DMS153 treated with DMSO at 0.1 percent for 48 hours (cell line): ENCODE measurements at regions not wholly inside any gene's neighbourhood (a gene's known extent, or its start where the extent isn't known, plus 50 kb on each side); places are given as distances from the start of the nearest gene placed in this dataset.
"Not testable (repeated sequence)": the region's sequence is repeated elsewhere in the genome, so short reads cannot be mapped to it uniquely, and the experiment has no call there.

Experiments used
- DNase-seq: peaks from one replicate; lab custom pipeline; 2025; ENCODE audit not compliant: unreplicated experiment; lab: John Stamatoyannopoulos, UW

DNA sequence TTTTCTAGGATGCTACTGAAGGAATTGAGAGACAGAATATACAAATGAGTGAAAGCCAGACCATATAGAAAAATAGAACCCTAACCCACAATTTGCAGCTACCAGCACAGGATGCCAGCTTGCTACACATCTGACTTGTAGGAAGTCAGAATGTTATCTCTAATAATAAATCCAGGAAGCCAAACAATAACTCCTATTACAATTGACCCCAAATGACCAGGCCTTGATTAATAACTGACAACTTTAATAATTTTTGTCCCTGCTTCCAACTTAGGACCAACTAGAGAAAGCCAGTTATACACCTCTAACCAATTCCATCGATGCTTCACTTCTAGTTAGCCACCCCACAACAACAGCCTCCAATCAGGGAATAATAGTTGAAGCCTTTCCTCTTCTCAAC, 193.4 kb downstream of the CASP12 start:
- no peak for DNase-seq

DNA sequence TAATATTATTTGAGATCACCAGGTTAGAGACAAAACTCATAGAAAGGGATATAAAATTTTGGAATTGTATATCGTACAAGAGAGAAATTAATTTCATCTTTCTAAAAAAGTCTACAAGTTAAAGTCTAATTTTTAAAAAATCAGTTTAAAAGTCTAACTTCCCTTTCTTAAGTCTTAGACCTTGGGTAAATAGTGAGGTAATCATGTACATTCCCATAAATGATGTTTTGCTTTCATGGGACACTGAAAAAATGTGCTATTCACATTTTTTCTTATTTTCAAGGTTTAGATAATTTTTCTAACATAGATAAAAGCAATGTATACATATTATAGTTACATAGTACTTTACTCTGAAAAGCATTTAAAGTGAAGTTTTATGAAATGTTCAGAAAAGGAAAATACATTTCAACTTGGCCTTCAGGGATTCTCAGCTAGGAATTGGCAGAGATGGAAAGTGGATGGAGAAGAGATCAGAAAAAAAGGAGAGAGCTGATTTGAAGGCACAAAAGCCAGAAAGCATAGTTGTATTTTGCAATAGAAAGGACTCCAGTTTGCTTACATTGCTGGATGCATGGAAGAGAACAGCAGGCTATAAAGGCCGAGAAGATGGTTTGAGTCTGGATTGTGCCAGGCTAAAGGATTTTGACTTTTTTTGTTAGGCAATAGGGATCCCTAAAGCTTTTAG, 194.0 kb downstream of the CASP12 start:
- DNase-seq: no peak

DNA sequence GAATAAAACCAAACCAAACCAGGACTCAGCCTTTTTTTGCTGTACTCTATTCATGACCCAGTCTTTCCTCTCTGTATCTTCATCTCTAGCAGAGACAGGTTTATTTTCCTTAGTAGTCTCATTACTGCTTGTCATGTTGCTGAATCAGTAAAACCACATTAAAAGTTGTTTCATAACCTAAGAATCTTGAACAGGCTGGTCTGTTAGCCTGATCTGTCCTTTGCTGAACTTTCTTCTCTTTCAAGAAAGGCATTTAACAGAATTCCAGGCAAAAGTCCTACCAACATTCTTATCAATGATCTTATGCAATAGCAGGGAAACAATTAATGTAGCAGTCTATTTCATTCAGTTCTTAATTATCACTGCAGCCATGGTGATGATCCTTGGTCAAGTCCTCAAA, 197.7 kb downstream of the CASP12 start:
- DNase-seq: no peak

DNA sequence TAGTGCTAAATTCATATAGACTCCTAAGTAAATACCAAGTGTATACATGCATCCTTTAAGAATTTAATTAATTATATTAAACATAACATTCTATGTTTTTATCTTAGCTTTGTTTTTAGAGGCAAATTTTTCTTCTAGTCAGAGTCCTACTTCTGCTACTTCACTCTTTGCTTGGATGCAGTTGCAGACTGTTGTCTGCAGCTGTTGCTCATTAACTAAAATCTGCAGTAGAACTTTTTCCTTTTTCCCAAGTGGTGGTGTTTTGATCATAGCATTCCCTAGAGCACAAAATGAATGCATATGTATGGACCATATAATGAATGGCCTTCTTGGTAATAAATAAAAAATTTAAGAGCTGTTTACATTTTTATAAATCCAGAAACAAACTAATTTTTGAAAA, 198.3 kb downstream of the CASP12 start:
- DNase-seq: no peak

DNA sequence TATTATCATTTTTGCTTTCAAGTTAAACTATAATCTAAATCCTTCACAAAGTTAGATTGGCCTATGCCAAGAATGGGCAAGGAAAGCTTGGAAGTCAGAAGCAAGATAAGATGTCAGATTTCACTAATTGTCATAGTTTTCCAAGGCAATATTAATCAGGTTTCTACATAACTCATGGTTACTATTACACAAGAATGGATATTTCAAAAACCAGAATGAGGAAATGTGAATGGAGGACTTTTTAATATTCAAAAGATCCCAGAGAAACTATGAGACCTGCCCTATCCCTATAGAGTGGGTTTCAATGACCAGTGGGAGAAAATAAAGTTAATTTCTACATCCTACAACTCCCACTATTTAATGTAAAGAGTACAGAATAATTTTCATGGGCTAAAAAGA, 203.2 kb downstream of the CASP12 start:
- DNase-seq: no peak

DNA sequence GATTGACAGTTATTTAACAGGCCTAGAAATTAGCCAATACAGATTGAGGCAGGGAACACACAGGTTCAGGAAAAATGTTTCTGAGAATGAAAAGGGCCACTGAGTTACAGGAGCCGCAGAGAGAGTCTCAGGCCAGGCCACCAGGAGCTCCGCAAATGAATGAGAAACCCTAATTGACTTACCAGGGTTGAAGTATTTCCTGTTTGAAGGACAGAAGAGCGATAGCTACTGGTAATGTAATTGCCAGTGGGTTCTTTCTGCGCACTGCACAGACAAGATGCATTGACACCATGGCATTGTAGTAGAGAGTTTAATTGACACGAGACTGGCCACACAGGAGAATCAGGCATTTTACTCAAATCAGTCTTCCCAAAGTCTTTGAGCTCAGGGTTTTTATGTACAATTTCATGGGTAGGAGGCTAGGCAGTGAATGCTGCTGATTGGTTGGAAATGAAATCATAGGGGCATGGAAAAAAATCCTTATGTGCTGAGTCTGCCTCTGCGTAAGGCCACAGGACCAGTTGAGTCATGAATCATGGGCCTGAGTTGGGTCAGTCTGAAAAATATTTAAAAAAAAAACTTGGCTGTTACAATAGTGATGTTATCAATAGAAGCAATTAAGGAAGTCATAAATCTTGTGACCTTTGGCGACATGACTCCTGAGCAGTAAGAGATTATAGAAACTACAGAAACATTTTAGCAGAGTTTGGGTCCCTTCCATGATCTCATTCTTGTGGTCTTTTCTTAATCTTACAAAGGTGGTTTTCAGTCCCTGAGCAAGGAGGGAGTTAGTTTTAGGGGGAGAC, 203.8 kb downstream of the CASP12 start:
- no peak for DNase-seq

DNA sequence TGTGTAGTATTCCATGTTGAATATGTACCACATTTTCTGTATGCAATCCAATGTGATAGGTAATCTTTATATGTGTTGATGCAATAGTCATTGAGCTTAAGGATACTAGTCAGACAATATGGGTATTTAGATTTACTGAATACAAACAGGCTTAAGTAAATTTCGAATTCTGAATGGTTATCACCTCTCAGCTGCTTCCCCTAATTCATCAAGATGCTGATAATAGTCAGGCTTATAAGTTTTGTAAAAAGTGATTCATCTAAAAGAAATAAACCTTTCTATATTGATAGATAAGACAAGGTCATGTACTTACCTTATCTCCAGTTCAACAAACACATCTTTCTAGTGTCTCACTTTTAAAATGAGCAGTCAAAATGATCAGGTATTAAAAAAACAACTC, 205.5 kb downstream of the CASP12 start:
- no peak for DNase-seq

DNA sequence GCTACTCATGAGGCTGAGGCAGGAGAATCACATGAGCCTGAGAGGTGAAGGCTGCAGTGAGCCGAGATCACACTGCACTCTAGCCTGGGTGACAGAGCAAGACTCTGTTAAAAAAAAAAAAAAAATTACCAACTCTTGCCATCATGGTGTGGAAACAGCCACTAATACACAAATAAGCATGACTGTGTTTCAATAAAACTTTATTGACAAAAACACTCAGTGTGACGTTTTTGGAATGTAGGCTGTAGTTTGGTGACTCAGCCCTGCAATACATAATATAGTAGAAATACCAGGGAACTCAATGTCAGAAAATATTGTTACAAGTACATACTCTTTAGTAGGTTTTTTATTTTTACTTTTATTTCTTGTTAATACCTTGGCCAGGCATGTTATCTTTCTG, 207.1 kb downstream of the CASP12 start:
- no peak for DNase-seq

DNA sequence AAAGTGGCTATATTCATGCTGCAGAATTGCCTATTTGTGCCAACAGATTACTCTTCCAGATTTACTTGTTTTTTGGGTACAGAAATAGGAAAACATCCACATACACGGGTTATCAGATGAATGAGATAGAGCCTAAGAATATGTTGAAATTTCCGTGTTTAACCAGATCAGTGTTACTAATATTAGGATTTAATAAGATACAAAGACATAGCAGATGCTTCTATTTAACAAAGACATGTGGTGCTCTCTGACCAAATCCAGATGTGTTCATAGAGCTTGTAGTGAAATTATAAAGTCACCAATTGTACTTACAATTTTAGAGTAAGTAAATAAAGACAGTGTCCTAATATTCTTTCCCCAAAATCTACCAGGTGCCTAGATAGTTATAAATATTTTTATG, 208.0 kb downstream of the CASP12 start:
- DNase-seq: no peak

DNA sequence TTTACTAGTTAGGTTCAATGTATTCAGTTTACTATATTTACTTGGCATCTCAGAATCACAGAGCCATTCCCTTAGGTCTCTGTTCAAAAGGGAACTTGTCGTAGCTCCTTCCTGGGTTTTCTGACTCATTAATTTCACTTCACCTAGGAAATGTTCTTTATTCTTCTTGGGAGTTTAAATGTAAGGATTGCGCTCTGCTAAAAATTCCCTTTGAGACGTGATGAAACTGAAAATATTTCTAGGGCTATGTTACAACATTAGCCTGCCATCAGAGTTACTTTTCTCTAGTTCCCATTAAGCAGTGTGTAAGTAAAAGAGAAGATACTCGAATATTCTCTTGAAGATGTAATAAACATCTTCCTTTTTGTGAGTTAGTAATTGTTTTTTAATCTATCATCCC, 209.5 kb downstream of the CASP12 start:
- no peak for DNase-seq

DNA sequence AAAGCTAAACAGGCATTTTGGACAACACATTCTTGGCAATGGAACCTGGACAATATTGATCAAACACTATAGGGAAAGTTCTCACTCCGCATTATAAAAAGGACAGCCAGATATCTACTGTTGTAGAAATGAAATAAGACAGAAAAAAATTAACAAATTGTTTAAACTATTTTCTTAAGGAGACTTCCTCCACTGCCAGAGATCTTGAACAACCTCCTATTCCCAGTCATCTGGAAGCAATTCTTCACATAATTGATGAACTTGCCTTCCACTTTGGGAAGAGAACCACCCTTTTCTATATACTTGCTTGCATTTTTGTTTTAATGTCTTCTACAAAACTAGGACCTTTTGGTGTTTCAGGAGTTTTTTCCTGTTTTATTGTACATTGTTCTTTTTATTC, 216.1 kb downstream of the CASP12 start:
- no peak for DNase-seq

DNA sequence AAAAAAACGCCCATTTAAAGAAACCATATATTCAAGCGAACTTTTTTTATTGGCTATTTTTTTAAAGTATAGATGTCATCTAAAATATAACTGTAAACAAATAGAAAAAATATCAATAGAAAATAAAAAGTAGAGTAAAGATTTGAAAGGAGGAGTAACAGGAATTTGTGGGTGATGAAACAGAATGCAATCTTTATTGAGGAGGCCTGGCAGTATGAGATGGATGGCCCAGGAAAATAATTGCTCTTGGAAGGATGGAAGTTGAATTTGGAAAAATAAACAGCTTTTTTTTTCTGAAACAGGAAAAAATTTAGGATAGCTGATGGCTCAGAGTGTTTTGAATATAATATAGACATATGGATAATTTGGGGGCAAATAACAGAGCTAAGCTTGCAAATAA, 219.0 kb downstream of the CASP12 start:
- DNase-seq: no peak

DNA sequence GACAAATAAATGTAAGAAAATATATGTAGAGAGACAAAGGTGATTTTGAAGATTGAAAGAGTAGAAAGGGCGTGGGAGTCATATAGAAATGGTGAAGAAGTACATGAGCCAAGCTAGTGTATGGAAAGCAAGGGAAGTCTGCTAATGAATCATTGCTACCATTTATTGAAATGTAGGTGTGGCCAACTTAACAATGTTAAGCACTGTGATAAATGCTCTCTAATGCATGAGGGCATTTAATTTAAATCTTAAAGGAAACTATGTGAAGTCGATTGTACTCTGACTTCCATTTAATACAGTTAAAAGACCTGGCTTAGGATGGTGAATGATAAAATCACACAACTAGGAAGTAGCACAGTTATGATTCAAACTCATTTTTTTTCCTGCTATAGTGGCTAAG, 219.9 kb downstream of the CASP12 start:
- no peak for DNase-seq

DNA sequence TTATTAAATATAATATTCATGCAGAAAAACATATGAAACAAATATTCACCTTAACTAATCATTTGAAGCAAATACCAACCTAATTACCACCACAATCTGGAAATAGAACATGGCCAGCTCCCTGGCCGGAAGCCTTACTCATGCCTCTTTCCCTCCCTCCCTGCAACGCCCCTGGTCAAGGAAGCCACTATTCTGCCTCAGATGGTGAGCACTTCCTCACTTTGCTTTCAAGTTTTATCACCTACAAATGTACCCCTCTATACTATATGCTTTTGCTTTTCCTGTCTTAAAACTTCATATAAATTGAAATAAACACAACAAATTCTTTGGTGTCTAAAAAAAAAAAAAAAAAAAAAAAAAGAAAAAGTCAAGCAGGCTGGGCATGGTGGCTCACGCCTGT, 221.2 kb downstream of the CASP12 start:
- DNase-seq: not testable (repeated sequence)

DNA sequence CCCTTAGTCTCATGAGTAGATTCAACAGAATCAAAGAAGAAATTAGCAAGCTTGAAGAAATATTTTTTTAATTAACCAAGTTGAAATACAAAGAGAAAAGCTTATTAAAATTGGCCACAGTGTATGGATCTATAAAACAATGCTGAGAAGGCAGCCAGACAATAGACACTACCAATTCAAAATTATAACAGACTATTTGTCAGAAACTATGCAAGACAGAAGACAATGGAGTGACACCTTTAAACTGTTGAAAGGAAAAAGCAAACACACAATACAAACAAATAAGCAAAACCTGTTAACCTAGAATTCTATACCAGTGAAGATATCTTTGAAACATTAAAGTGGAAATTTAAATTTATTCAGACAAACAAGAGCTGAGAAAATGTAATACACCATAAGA, 225.4 kb downstream of the CASP12 start:
- no peak for DNase-seq

DNA sequence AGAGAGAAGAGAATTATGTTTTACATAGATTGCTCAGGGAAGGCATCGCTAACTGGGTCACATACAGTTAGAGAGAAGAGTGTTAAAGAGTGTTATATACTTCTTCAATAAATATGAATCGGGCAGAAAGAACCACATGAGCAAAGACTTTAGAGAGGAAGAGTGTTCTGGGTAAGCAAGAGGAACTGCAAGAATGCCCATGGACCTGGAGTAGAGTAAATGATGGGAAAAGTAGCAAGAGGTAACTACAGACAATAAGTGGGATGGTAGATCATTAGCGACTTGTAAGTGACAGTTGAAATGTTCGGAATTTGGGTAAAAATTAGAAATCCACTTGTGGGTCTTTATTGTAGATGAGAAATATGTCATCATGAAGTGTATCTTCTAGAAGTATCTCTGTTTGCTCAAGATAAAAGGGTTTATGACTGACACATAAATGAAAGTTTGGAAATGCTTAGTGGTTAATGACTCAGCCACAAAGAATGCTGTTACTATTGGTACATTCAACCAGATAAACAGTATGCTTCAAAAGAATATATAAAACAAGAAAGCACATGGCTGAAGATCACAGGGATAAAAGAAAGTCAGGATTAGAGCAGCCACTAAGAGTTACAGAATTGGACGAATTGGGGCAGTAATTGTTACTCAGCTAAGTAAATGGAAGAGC, 229.3 kb downstream of the CASP12 start:
- DNase-seq: no peak

DNA sequence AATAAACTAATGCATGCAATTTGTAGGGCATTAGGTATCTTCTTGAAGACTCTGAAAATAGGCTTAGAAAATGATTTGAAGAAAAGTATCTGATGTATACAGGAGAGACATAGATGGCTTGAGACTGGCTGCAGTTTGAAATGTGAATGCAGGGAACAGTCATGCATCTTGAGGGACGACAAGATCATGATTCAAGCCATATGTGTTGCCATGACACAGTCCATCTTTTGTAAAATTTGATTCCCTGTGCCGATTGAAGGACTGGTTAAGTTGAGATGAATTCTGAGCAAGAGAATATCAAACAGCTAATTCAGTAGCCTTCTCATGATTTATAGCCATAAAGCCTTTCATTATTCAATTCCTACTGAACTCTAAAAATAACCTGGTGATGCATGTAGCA, 231.6 kb downstream of the CASP12 start:
- no peak for DNase-seq

DNA sequence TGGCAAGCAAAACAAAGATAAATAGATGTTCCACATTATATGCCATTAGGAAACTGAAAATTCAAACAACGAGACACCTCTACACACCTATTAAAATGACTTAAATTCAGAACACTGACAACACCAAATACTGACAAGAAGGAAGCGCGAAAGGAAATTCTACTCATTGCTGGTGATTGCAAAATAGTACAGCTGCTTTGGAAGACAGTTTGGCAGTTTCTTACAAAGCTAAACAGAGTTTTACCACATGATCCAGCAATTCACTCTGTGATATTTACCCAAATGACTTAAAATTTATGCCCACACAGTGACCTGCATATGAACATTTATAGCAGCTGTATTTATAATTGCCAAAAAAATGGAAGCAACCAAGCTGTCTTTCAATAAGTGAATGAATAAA, 232.6 kb downstream of the CASP12 start:
- peak; percentile 66 for DNase-seq

DNA sequence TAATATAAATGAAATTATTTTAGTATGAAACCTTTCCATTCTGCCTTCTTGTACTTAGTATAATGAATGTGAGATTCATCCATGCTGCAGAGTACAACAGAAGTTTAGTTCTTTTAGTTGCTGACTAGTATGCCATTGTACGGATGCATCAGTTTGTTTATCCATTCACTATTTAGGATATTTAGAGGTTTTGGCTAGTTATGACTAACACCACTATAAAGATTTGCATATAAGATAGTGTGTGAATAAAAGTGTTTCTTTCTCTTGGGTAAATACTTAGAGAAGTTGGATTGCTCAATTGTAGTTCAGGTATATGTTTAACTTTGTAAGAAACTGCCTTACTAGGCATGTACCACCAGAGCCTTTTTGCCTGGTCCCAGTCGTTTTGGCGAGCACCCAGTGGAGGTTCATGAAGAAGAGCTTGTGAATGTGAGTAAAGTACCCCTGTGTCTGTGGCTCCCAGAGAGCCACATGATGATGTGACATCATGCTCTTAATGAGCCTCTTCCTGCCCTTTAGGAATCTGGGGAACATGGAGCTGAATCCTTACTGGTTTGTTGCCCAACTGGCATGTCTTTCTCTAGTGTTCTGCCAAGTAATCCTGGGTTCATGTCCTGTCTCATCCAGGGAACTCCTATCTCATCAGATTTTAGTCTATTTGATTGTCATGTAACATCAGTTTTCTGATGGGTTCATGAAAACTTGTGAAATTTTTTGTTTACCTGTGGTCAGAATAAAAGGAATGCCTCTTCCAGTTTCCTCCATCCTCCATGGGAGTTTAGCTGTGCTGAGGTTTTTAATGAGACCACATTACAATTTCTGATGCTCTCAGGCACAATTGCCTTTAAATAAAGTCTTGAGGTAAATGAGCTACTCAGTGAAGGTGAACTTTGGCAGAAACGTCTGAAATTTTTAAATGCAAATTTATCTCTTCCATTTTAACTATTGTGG, 234.8 kb downstream of the CASP12 start:
- DNase-seq: no peak

DNA sequence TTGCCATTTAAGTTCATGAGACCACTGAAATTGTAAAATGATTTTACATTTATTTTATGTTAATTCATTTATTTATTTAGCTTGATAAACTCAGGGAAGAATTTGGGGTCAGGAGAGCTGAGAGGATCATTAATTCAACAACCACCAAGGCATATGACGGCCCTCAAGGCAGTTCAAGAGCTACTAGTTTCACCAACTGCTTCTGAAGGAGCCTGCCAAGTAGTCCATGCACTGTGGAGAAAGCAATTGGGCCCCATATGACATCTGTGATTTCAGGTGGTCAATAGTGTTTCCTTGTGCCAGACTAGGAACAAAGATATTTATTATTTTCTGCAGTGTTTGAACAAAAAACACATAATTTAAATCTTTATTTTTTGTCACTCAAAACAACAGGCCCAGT, 236.4 kb downstream of the CASP12 start:
- DNase-seq: no peak

DNA sequence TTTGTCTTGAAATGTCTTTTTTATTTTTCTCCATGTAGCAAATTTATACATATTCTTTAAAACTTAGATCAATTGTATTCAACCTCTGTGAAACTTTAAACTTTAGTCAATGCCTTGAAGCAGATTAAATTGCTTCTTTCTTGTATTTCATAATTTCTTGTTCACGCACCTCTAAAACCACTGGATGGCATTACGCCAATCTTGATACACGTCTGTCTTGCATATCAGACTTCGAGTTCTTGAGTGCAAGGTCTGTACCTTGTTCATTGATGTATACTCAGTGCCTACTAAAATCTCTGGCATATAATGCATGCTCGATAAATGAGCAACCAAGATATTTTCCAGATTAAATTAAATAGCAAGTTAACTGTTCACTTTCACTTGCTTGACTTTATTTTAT, 236.8 kb downstream of the CASP12 start:
- no peak for DNase-seq
